ENCODE measurements at regions not wholly inside any gene's neighbourhood (a gene's known extent, or its start where the extent isn't known, plus 50 kb on each side); places are given as distances from the start of the nearest gene placed in this dataset.

- TF ChIP-seq BACH1 (IDR thresholded peaks at IDR 0.05; ENCODE audit: low read length) (no peak), MAX (IDR thresholded peaks at IDR 0.05) (no peak), CHD2 (IDR thresholded peaks at IDR 0.05; ENCODE audit: low read length) (no peak), SP2 (IDR thresholded peaks at IDR 0.05; ENCODE audit: low read length) (no peak), NANOG (IDR thresholded peaks at IDR 0.05; ENCODE audit: insufficient read depth, low read depth, low read length, poor library complexity, severe bottlenecking) (no peak), E2F6 (IDR thresholded peaks at IDR 0.05) (no peak), JUN (IDR thresholded peaks at IDR 0.05; ENCODE audit: low read depth, low read length) (no peak), CREB1 (IDR thresholded peaks at IDR 0.05) (no peak), TCF12 (IDR thresholded peaks at IDR 0.05; ENCODE audit: low read depth, low read length) (no peak), EP300 (IDR thresholded peaks at IDR 0.05; ENCODE audit: borderline replicate concordance in 1 of 2, low read depth in 2 of 2, low read length in 2 of 2) (no peak), POU5F1 (IDR thresholded peaks at IDR 0.05; ENCODE audit: low read depth, low read length) (no peak)
Measured at GRCh38 chr7:51476026-51476425, 159.4 kb upstream of the COBL start (continued).

Data from H1 (cell line).